SK-N-SH treated with all-trans-retinoic acid at 6 μM for 48 hours (cell line): ENCODE measurements at regions not wholly inside any gene's neighbourhood (a gene's known extent, or its start where the extent isn't known, plus 50 kb on each side); places are given as distances from the start of the nearest gene placed in this dataset.

Experiments
- ARNTL ChIP-seq: fragments of 450-650 bp; formaldehyde crosslinking; IDR thresholded peaks from 2 replicates; pipeline ENCODE4 v1.5.0; 2020; ENCODE audit warnings: low read depth, mild to moderate bottlenecking, moderate library complexity, borderline replicate concordance
- GLIS3 ChIP-seq: fragments of 250-450 bp; sonication (Bioruptor Pico); IDR thresholded peaks from 2 replicates; pipeline ENCODE4 v1.5.0; 2020; ENCODE audit warnings: mild to moderate bottlenecking, moderate library complexity
- ISL1 ChIP-seq: fragments of 250-450 bp; sonication (Bioruptor Pico); IDR thresholded peaks from 2 replicates; pipeline ENCODE4 v2.1.2; 2022; ENCODE audit warnings: mild to moderate bottlenecking, moderate library complexity
- PATZ1 ChIP-seq: fragments of 250-450 bp; sonication (Bioruptor Pico); IDR thresholded peaks from 2 replicates; pipeline ENCODE4 v1.8.0; 2020; ENCODE audit warnings: mild to moderate bottlenecking, moderate library complexity, borderline replicate concordance
- RARB ChIP-seq: fragments of 250-450 bp; sonication (Bioruptor Pico); IDR thresholded peaks from 2 replicates; pipeline ENCODE4 v1.8.0; 2021; ENCODE audit warnings: mild to moderate bottlenecking, moderate library complexity
- ZC3H10 ChIP-seq: fragments of 250-450 bp; sonication (Bioruptor Pico); IDR thresholded peaks from 2 replicates; pipeline ENCODE4 v1.5.1; 2021; ENCODE audit warnings: mild to moderate bottlenecking, moderate library complexity
- ZFP3 ChIP-seq: fragments of 250-450 bp; sonication (Bioruptor Pico); IDR thresholded peaks from 2 replicates; pipeline ENCODE4 v1.5.0; 2020; ENCODE audit warnings: mild to moderate bottlenecking, moderate library complexity
- ZNF70 ChIP-seq: fragments of 450-650 bp; formaldehyde crosslinking; IDR thresholded peaks from 2 replicates; pipeline ENCODE4 v1.5.0; 2020; ENCODE audit warnings: mild to moderate bottlenecking, moderate library complexity
- ZNF8 ChIP-seq: fragments of 450-650 bp; formaldehyde crosslinking; IDR thresholded peaks from 2 replicates; pipeline ENCODE4 v1.5.0; 2020; ENCODE audit warnings: mild to moderate bottlenecking, moderate library complexity

GRCh38 chr3:14590569-14590968 lies 50.4 kb upstream of the GRIP2 start:
- TF ChIP-seq ZNF70 (CRISPR knock-in tag) (no peak), ZFP3 (no peak), ZC3H10 (CRISPR knock-in tag) (no peak), PATZ1 (CRISPR knock-in tag) (no peak), ISL1 (no peak), ARNTL (CRISPR knock-in tag) (no peak), RARB (no peak), ZNF8 (CRISPR knock-in tag) (no peak), GLIS3 (CRISPR knock-in tag) (no peak)
